ENCODE measurements at regions not wholly inside any gene's neighbourhood (a gene's known extent, or its start where the extent isn't known, plus 50 kb on each side); places are given as distances from the start of the nearest gene placed in this dataset.

- no peak for DNase-seq (ENCODE audit: low spot score)
- TF ChIP-seq, protein P1, sequence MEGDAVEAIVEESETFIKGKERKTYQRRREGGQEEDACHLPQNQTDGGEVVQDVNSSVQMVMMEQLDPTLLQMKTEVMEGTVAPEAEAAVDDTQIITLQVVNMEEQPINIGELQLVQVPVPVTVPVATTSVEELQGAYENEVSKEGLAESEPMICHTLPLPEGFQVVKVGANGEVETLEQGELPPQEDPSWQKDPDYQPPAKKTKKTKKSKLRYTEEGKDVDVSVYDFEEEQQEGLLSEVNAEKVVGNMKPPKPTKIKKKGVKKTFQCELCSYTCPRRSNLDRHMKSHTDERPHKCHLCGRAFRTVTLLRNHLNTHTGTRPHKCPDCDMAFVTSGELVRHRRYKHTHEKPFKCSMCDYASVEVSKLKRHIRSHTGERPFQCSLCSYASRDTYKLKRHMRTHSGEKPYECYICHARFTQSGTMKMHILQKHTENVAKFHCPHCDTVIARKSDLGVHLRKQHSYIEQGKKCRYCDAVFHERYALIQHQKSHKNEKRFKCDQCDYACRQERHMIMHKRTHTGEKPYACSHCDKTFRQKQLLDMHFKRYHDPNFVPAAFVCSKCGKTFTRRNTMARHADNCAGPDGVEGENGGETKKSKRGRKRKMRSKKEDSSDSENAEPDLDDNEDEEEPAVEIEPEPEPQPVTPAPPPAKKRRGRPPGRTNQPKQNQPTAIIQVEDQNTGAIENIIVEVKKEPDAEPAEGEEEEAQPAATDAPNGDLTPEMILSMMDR (IDR thresholded peaks at IDR 0.05; ENCODE audit: extremely low read depth, missing control alignments), result no peak
Observed at GRCh38 chr1:221946768-221947167, 204.9 kb upstream of the DUSP10 start.

DNA sequence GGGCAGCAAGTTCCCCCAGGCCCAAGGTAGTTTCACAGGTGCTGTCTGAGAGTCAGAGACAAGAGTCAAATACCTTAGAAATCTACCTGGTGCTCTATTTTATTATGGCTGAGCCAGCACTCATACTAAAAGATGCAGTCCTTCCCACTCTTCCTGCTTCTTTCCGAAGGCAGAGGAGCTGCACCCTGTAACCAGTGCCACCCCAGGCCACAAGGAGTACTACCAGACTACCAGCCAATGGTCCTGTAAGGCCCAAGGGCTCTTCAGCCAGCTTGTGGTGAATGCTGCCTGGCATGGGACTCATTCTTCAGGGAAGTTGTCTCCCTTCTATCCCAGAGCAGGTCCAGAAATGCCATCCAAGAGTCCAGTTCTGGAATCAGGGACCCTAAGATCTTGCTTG is 203.8 kb upstream of the DUSP10 start:
- TF ChIP-seq, protein P1 (IDR thresholded peaks at IDR 0.05; ENCODE audit: extremely low read depth, missing control alignments), result no peak
- no peak for DNase-seq (ENCODE audit: low spot score)

DNA sequence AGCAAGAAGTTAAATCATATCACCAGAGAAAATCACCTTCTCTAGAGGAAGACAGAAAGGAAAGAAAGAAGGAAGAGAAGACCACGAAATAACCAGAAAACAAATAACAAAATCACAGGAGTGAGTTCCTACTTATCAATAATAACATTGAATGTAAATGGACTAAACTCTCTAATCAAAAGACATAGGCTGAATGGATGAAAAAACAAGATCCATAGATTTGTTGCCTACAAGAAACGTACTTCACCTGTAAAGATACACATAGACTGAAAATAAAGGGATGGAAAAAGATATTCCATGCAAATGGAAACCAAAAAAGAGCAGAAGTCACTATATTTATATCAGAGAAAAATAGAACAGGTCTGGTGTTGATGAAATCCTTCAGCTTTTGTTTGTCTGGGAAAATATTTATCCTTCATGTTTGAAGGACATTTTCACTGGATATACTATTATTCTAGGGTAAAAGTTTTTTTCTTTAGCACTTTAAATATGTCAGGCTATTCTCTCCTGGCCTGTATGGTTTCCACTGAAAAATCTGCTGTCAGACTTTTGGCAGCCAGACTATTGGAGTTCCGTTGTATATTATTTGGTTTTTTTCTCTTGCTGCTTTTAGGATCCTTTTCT is 202.5 kb upstream of the DUSP10 start:
- TF ChIP-seq, protein P1 (IDR thresholded peaks at IDR 0.05; ENCODE audit: extremely low read depth, missing control alignments), result no peak
- no peak for DNase-seq (ENCODE audit: low spot score)

DNA sequence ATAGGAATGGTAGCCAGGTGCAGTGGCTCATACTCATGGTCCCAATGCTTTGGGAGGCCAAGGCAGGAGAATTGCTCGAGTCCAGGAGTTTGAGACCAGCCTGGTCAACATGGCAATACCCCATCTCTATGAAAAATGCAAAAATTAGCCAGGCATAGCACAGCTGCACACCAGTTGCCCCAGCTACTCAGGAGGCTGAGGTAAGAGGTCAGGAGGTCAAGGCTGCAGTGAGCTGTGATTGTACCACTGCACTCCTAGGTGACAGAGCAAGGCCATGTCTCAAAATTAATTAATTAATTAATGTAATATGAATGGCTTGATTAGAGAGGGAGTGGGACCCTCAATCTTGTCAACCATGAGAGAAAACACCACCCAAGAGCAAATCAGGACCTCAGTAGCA is 198.7 kb upstream of the DUSP10 start:
- TF ChIP-seq, protein P1 (IDR thresholded peaks at IDR 0.05; ENCODE audit: extremely low read depth, missing control alignments), result no peak
- no peak for DNase-seq (ENCODE audit: low spot score)

GRCh38 chr1:221939607-221940006 is 197.7 kb upstream of the DUSP10 start:
- no peak for DNase-seq (ENCODE audit: low spot score)
- TF ChIP-seq, protein P1 (IDR thresholded peaks at IDR 0.05; ENCODE audit: extremely low read depth, missing control alignments), result no peak

- DNase-seq (ENCODE audit: low spot score), result no peak
- TF ChIP-seq, protein P1 (IDR thresholded peaks at IDR 0.05; ENCODE audit: extremely low read depth, missing control alignments), result no peak
Observed at GRCh38 chr1:221937155-221937953, 195.5 kb upstream of the DUSP10 start.

GRCh38 chr1:221933814-221934213 is 191.9 kb upstream of the DUSP10 start:
- no peak for DNase-seq (ENCODE audit: low spot score)
- TF ChIP-seq, protein P1 (IDR thresholded peaks at IDR 0.05; ENCODE audit: extremely low read depth, missing control alignments), result no peak

All from GM20000 (cell line).